ENCODE measurements at regions not wholly inside any gene's neighbourhood (a gene's known extent, or its start where the extent isn't known, plus 50 kb on each side); places are given as distances from the start of the nearest gene placed in this dataset.
"Not testable (repeated sequence)": the region's sequence is repeated elsewhere in the genome, so short reads cannot be mapped to it uniquely, and the experiment has no call there.

DNA sequence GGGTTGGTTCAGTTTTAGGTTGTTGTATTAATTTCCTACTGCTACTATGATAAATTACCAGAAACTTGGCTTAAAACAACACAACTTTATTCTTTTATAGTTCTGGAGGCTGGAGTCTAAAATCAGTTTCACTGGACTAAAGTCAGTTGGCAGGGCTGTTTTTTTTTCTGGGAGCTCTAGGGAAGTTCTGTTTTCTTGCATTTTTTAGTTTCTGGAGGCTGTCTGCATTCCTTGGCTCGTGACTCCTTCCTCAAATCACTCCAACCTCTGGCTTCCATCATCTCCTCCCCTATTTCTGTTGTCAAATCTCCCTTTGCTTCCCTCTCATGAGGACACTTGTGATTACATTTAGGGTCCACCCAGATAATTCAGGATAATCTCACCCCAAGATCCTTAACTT is 51.3 kb upstream of the SUB1 start:
- in situ Hi-C loops (cut with MboI; ENCODE audit: low pct_unique_long_range_greater_than_20kb, low sequenced_read_pairs) = no loop called here
- DNase-seq = no peak

DNA sequence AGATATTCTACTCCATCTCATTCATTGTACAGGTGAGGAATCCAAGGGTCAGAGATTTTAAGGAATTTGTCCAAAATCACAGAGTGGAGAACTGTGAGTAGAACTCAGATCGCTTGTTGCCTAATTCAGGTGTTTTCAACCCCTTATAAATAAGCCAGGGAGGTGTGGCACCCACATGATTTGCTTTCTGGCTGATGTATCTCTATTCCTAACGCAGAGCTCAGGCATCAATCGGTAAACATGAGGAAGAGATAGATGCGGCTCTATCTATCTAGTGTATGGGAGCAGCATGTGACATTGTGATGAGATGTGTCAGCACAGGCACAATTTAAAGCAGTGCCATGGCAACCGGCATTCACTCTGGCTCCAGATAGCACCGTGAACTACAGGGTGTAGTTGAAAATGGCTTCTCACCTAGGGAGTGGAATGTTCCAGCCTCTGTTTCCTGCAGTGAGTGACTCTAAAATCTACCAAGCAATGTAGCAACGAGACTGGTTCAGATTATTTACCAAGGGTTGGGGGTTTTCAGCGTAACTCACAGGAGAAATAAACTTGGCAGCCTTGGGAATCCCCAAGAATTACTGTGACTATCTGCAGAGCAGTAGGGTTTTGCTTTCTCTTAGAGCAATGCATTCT is 53.4 kb upstream of the SUB1 start:
- DNase-seq = no peak
- in situ Hi-C loops (cut with MboI; ENCODE audit: low pct_unique_long_range_greater_than_20kb, low sequenced_read_pairs) = no loop called here

- in situ Hi-C loops (cut with MboI; ENCODE audit: low pct_unique_long_range_greater_than_20kb, low sequenced_read_pairs); DNase-seq: not testable (repeated sequence)
Observed at GRCh38 chr5:32527321-32527720, 58.0 kb upstream of the SUB1 start.

DNA sequence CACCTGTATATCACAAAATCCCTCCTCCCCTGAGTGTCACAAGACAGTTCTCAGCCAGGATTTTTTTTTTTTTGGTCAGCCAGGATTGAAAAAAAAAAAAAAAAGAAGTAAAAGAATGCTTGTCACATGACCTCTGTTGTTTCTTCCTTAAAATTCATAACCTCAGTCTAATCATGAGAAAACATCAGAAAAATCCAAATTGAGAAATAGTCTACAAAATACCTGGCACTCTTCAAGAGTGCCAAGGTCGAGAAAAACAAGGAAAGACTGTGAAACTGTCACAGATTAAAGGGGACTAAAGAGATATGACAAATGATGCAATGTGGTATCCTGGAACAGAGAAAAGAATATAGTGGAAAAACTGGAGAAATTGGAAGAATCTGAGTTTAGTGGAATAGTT is 58.5 kb upstream of the SUB1 start:
- in situ Hi-C loops (cut with MboI; ENCODE audit: low pct_unique_long_range_greater_than_20kb, low sequenced_read_pairs) = no loop called here

DNA sequence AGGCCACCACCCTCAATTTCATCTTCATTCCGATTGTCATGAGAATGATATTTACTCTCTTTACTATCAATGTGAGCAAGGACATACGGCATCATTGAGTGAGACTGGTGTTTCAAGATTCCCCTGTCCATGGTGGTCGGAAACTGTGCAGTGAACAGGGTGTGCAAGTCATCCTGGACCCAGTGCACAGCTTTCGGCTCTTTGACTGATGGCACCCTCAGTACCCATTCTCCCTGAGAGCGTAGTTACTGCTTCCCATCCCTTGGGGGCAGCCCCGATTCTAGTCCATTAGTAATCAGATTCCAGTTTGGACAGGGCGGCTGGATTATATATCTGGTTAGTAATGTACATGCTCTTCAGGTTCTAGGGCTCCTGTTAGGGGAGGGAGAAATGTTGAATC is 61.7 kb upstream of the SUB1 start:
- in situ Hi-C loops (cut with MboI; ENCODE audit: low pct_unique_long_range_greater_than_20kb, low sequenced_read_pairs) = no loop called here

More for the DNA sequence above, 58.5 kb upstream of the SUB1 start:
- DNase-seq = no peak

DNA sequence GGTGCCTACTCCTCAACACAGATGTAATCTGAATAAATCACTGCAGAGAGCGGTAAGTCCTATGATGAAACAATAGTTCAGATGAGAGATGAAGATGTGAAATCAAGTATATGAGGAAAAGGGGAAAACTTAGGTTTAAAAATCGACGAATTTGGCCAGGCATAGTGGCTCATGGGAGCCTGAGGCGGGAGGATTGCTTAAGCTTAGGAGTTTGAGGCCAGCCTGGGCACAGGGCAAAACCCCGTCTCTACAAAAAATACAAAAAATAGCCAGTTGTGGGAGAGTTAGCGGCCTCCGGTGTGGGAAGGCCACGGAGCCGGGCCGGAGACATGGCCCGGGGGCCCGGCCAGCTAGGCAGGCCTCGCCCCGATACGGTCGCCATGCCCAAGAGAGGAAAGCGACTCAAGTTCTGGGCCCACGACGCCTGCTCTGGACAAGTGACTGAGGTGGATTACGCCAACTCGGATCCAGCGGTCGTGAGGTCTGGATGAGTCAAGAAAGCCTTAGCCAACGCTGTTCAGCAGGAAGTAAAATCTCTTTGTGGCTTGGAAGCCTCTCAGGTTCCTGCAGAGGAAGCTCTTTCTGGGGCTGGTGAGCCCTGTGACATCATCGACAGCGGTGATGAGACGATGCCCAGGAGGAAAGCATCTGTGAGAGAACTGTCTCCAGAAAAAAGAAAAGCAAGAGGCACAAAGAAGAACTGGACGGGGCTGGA is 62.8 kb upstream of the SUB1 start:
- DNase-seq = peak; percentile 78
- in situ Hi-C loops (cut with MboI; ENCODE audit: low pct_unique_long_range_greater_than_20kb, low sequenced_read_pairs) = no loop called here

More for the DNA sequence above, 61.7 kb upstream of the SUB1 start:
- DNase-seq = no peak

- DNase-seq = no peak
- in situ Hi-C loops (cut with MboI; ENCODE audit: low pct_unique_long_range_greater_than_20kb, low sequenced_read_pairs) = no loop called here
Observed at GRCh38 chr5:32521481-32521880, 63.9 kb upstream of the SUB1 start.

DNA sequence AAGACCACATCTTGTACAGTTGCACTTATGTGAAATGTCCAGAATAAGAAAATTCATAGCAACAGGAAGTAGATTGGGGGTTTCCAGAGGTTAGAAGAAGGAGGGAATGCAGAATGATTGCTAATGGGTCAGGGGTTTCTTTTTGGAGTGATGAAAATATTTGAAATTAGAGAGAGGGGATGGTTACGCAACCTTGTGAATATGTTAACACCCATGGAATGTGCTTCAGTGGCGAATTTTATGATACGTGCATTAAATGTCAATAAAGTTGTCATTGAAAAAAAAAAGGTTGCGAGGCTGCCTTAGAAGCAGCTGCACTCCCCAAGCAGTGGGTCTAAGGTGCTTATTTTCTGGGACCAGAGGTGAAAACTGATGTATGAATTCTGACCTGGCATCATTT is 64.4 kb upstream of the SUB1 start:
- in situ Hi-C loops (cut with MboI; ENCODE audit: low pct_unique_long_range_greater_than_20kb, low sequenced_read_pairs) = no loop called here
- DNase-seq = no peak

GRCh38 chr5:32520356-32520755 is 65.0 kb upstream of the SUB1 start:
- DNase-seq = no peak
- in situ Hi-C loops (cut with MboI; ENCODE audit: low pct_unique_long_range_greater_than_20kb, low sequenced_read_pairs) = no loop called here

DNA sequence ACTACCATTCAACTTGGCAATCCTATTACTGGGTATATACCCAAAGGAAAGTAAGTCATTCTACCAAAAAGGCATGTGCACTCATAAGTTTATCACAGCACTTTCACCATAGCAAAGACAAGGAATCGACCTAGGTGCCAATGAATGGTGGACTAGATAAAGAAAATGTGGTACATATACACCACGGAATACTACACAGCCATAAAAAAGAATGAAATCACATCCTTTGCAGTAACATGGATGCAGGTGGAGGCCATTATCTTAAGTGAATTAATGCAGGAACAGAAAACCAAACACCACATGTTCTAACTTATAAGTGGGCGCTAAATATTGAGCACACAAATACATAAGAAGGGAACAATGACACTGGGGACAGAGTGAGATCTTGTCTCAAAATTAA is 65.8 kb upstream of the SUB1 start:
- in situ Hi-C loops (cut with MboI; ENCODE audit: low pct_unique_long_range_greater_than_20kb, low sequenced_read_pairs) = no loop called here
- no peak for DNase-seq

DNA sequence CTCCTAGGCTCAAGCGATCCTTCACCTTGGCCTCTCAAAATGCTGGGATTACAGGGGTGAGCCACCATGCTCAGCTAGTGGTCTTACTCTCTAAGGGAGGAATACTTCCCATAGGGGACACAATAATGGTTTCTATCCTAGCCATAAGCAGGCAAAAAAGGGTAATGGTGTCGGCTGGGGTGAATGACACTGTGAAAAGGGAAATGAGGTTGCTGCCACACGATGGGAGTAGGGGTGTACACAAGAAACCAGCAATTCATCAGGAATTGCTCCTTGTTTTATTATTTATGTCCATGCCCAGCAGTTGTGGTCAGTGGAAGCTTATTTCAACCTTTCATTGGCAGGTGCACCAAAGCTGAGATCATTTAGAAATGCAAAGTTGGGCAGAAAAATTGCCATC is 70.3 kb upstream of the ZFR start:
- DNase-seq = no peak
- in situ Hi-C loops (cut with MboI; ENCODE audit: low pct_unique_long_range_greater_than_20kb, low sequenced_read_pairs) = no loop called here

- no peak for DNase-seq
- in situ Hi-C loops (cut with MboI; ENCODE audit: low pct_unique_long_range_greater_than_20kb, low sequenced_read_pairs) = no loop called here
Observed at GRCh38 chr5:32512926-32513325, 68.4 kb upstream of the ZFR start.

- no peak for DNase-seq
Observed at GRCh38 chr5:32511776-32512374, 67.3 kb upstream of the ZFR start.

DNA sequence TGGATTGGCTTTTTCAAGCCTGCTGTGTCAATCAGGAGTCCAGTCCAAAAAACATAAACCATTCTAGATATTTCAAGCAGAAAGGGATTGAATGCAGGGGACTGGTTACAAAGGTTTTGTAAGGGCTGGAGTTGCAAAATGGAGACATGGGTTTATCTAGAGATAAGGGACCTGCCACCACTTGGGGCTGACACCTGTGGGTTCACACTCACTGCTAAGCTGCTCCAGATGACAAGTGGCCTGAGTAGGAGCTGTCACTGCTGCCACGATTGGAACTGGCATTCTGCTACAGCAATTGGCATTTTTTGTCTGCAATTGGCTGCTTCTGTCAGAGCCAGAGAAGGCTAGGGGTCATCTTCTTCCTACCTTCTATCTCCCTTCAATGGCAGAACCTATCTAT is 66.3 kb upstream of the ZFR start:
- DNase-seq = no peak
- in situ Hi-C loops (cut with MboI; ENCODE audit: low pct_unique_long_range_greater_than_20kb, low sequenced_read_pairs) = no loop called here

More at GRCh38 chr5:32511776-32512374, 67.3 kb upstream of the ZFR start:
- in situ Hi-C loops (cut with MboI; ENCODE audit: low pct_unique_long_range_greater_than_20kb, low sequenced_read_pairs) = no loop called here

DNA sequence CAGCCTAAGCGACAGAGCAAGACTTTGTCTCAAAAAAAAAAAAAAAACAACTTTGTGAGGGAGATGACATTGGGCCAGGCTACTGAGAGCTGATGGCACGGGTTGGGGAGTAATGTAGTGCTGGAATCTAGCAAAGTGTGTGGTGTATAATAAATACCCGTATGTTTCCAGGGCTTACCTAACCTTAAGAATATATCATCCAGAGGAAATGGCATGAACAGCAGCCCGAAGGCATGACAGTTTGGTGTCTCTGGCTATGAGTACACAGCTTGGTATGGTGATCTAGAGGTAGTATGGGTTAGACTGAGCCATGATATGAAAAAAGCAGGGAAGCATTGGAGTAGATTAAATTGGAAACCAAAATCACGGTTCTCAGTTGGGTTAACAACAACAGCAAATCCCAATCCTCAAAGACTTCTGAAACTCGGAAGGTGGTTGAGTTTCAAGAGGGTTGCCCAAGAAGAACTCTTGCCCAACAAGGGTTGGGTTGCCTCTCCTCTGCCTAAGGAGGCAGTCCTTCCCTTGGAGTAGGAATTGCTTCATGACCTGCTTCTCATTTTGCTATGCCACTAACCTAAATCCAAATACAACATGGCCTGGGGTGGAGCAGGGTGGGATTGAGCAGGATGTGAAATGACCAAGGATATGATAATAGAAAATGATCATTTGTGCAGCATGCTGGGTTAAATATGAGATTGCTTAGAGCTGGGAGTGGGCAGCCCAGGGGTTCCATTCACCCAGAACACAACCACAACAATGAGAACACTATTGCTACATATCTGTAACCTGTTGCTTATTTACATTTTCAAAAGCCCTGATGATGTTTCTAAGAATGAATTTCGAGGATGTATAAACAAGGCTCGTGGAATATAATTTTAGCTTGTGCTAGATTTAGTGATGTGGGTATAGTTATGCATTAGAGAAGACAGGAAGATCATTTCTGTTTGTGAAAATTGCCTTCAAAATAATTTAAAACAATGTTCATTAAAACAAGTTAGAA is 64.6 kb upstream of the ZFR start:
- DNase-seq = no peak
- in situ Hi-C loops (cut with MboI; ENCODE audit: low pct_unique_long_range_greater_than_20kb, low sequenced_read_pairs) = no loop called here

GRCh38 chr5:32507738-32508434 is 63.3 kb upstream of the ZFR start:
- no peak for DNase-seq
- in situ Hi-C loops (cut with MboI; ENCODE audit: low pct_unique_long_range_greater_than_20kb, low sequenced_read_pairs) = no loop called here

DNA sequence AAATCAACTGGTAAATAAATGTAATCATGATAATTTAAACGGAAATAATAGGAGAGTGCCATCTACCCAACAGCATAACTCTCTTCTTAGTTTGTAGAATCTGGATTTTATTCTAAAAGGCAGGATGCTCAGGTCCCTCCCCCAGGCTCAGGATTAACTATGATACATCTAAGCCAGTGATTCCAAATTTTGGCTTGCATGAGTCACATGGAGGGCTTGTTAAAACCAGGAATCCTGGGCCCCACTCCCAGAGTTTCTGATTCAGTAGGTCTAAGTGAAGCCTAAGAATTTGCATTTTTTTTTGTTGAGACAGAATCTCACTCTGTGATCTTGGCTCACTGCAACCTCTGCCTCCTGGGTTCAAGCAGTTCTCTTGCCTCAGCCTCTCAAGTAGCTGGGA is 62.3 kb upstream of the ZFR start:
- in situ Hi-C loops (cut with MboI; ENCODE audit: low pct_unique_long_range_greater_than_20kb, low sequenced_read_pairs) = no loop called here
- DNase-seq = no peak

GRCh38 chr5:32506201-32506661 is 61.7 kb upstream of the ZFR start:
- DNase-seq = no peak
- in situ Hi-C loops (cut with MboI; ENCODE audit: low pct_unique_long_range_greater_than_20kb, low sequenced_read_pairs) = no loop called here

DNA sequence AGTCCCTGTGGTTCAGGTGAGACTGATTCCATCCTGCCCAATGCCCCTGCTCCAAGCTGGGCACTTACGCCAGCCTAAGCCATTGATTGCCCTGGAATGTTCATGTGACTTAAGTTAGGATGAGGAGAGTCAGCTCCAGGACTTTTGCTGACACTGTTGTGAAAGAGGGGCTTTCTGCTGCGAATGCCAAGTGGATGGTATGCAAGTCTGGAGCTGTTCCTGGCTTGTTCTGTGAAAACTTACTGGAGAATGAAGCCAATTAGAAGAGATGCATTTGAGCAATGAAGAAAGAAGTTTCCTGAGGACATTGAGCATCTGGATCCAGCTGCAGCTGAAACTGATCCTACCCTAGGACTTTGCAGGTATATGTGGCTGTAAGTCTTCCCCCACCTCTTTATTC is 61.2 kb upstream of the ZFR start:
- DNase-seq = no peak
- in situ Hi-C loops (cut with MboI; ENCODE audit: low pct_unique_long_range_greater_than_20kb, low sequenced_read_pairs) = no loop called here
